Heart right ventricle (tissue), 16 donors: ENCODE measurements at regions not wholly inside any gene's neighbourhood (a gene's known extent, or its start where the extent isn't known, plus 50 kb on each side); places are given as distances from the start of the nearest gene placed in this dataset.
A peak's percentile ranks its signal among the peaks of the same experiment; 100 is the strongest.

Experiments
- ATAC-seq, 8 donors: fragments of 200-7000 bp; cut with Tn5 transposase; one replicate each; pipeline ENCODE4 v1.9.1; 2020; ENCODE audit warnings: mild to moderate bottlenecking in 8 of 8, moderate library complexity in 8 of 8, moderate number of reproducible peaks in 1 of 8
- DNase-seq, 2 donors: peaks; one replicate each; pipeline ENCODE4 v3.0.0-alpha.2; 2020
- H3K27ac ChIP-seq, 10 donors: fragments of 200-600 bp; sonication (generic) in 2 of 10; one replicate each; pipeline versions ENCODE4 v1.5.0 to v1.8.0; 2020 to 2022; ENCODE audit warnings: mild to moderate bottlenecking in 3 of 10
- H3K27me3 ChIP-seq, 7 donors: fragments of 200-600 bp; one replicate each; pipeline ENCODE4 v1.8.0; 2021 to 2022; ENCODE audit warnings: mild to moderate bottlenecking in 2 of 7
- H3K36me3 ChIP-seq, 9 donors: fragments of 200-600 bp; sonication (generic) in 1 of 9; one replicate each; pipeline versions ENCODE4 v1.5.0 to v1.8.0; 2020 to 2022; ENCODE audit warnings: mild to moderate bottlenecking in 2 of 9
- H3K4me1 ChIP-seq, 9 donors: fragments of 200-600 bp; sonication (generic) in 1 of 9; one replicate each; pipeline versions ENCODE4 v1.5.0 to v1.8.0; 2020 to 2022; ENCODE audit warnings: mild to moderate bottlenecking in 4 of 9
- H3K4me3 ChIP-seq, 10 donors: fragments of 200-600 bp; sonication (generic) in 2 of 10; one replicate each; pipeline versions ENCODE4 v1.5.0 to v1.8.0; 2020 to 2022; ENCODE audit warnings: mild to moderate bottlenecking in 7 of 10, moderate library complexity in 2 of 10
- H3K9me3 ChIP-seq, 11 donors: fragments of 200-600 bp in 10 of 11; sonication (generic) in 2 of 11; one replicate each; pipeline versions ENCODE4 v1.5.0 to v1.8.0; 2013 to 2022; ENCODE audit warnings: mild to moderate bottlenecking in 2 of 11, control low read depth in 1 of 11, moderate library complexity in 1 of 11
- WGBS, 2 donors: extraction: QIAGEN DNeasy Blood & Tissue Kit; methylation state at CpG; one replicate each; pipeline ENCODE4 v1.1.7; 2013; ENCODE audit warnings: inconsistent platforms in 1 of 2; 5-methylcytosine and 5-hydroxymethylcytosine counted together
- intact Hi-C, 10 donors: fragments of 100-400 bp; cut with DNase I; formaldehyde crosslinking; loops; one replicate each; pipeline versions ENCODE4 v1.11.1 to v1.14.2; 2022
- TF ChIP-seq, protein P1 (sequence below), 9 donors: fragments of 200-600 bp; sonication (generic) in 2 of 9; IDR thresholded peaks; one replicate each; pipeline versions ENCODE4 v1.5.0 to v1.8.0; 2021 to 2022; ENCODE audit warnings: antibody characterized with exemption in 9 of 9, mild to moderate bottlenecking in 5 of 9, moderate library complexity in 1 of 9
- donor health status: Arrhythmogenic right ventricular cardiomyopathy.
- donor health status: ischemic (EF 13 %, LVEDD 7.1; RV severe dilation, severe dysfunction).
- donor health status: healthy with polysubstance abuse.
- donor health status: DM: no; HTN: yes; CAD: no.
- donor health status: DM: no; HTN: no; CAD: no.
- donor health status: ischemic (EF 25% LVEDD 6.9; RV normal size, moderate dysfunction).
- donor health status: ischemic (EF 25% LVEDD 5.7; RV mildly dilated, moderate dysfunction).
- donor health status: healthy.
- donor health status: DM: yes; HTN: yes; CAD: no.
- donor health status: Ischemic cardiomyopathy.
- donor health status: ischemic (EF 35%, LVEDD 5.7; RV mildly dilated, moderate dysfunction).
- donor health status: nonischemic (EF 11% LVEDD 7.7; RV severe dilation, severe dysfunction).
- donor health status: DM: yes; HTN: yes; CAD: no.
- donor health status: PGD.
- donor health status: ischemic (EF 29% LVEDD 5.4; RV normal size, mild dysfunction).
- donor health status: nonischemic (EF 23%, LVEDD 6.1; RV moderate dilation, normal function).

DNA sequence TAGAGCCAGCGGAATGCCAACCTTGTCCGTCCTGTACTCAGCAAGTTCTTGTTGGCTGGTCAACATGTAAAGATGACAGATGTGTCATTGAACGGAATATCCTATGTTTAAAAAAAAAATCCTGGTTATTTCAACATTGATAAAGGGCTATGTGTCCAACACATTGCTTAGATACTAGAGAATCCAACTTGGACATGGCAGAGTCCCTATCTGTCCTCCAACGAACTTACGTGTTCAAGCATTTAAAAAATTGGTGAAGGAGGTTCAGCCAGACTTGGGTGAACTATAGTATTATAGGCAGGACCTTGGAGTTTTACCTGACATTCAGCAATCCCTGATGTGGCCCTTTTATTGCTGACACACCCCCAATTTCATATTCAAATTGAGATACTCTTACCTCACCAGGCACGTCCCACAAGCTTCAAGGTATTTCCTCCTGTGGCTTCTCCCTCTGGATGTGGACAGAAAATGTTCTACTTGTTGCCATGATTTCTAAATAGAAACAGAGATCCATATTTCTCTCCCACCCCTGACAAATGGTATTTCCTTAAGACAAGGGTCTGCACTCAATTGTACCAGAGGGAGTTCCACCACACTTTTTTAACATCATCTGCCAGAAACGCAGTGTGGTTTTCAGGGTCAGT is 207.7 kb upstream of the TPM1 start:
- Histone ChIP-seq H3K4me1 (peaks cover 0 to 38% (median 7%) of the 10 kb centered on the region in 9 donors), H3K36me3 (peaks cover 0 to 83% (median 11%) of the 10 kb centered on the region in 9 donors), H3K9me3 (no peaks in the 10 kb centered on the region), H3K27me3 (no peaks in the 10 kb centered on the region), H3K4me3 (peak overlapping the region in 1 of 10 donors; percentile 0), H3K27ac (peak overlapping the region in 8 of 10 donors; percentile 24 to 77 (median 66))
- 58 to 78% methylated on average over 7 of the region's 7 CpGs for WGBS, 2 donors
- TF ChIP-seq, protein P1, sequence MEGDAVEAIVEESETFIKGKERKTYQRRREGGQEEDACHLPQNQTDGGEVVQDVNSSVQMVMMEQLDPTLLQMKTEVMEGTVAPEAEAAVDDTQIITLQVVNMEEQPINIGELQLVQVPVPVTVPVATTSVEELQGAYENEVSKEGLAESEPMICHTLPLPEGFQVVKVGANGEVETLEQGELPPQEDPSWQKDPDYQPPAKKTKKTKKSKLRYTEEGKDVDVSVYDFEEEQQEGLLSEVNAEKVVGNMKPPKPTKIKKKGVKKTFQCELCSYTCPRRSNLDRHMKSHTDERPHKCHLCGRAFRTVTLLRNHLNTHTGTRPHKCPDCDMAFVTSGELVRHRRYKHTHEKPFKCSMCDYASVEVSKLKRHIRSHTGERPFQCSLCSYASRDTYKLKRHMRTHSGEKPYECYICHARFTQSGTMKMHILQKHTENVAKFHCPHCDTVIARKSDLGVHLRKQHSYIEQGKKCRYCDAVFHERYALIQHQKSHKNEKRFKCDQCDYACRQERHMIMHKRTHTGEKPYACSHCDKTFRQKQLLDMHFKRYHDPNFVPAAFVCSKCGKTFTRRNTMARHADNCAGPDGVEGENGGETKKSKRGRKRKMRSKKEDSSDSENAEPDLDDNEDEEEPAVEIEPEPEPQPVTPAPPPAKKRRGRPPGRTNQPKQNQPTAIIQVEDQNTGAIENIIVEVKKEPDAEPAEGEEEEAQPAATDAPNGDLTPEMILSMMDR (IDR thresholded peaks at IDR 0.05): no peak
- ATAC-seq (peak in 1 of 8 donors; percentile 48), DNase-seq (no peak)
- intact Hi-C loops: no loop called here

DNA sequence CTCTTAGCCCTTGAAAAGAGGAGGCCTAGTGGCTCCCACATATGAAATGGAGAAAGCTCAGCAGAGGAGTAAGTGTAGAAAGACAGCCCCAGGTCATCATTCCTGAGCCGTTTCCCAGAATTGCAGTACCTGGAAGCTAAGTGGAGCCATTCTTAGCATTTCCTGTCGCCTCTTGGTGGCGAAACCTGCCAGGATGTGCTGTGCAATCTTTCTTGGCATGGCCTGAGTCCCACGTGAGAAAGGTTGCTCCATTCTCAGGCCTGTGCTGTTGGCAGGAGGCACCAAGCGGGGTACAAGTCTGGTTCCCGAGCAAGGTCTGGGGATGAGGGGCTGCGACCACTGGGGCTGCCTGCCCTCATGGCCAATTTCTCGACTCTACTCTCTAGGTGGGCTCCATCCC is 207.2 kb upstream of the TPM1 start:
- Histone ChIP-seq H3K27ac (peak overlapping the region in 8 of 10 donors; percentile 43 to 77 (median 66)), H3K27me3 (no peaks in the 10 kb centered on the region), H3K36me3 (peaks cover 0 to 84% (median 12%) of the 10 kb centered on the region in 9 donors), H3K4me3 (peak overlapping the region in 1 of 10 donors; percentile 0), H3K4me1 (peaks cover 0 to 38% (median 7%) of the 10 kb centered on the region in 9 donors), H3K9me3 (no peaks in the 10 kb centered on the region)
- peak; percentile 41 to 69 for DNase-seq
- TF ChIP-seq, protein P1 (IDR thresholded peaks at IDR 0.05): no peak
- intact Hi-C loops: no loop called here
- 46 to 69% methylated on average over 8 of the region's 8 CpGs for WGBS, 2 donors
- ATAC-seq: peak; percentile 72 to 94 (median 86)

DNA sequence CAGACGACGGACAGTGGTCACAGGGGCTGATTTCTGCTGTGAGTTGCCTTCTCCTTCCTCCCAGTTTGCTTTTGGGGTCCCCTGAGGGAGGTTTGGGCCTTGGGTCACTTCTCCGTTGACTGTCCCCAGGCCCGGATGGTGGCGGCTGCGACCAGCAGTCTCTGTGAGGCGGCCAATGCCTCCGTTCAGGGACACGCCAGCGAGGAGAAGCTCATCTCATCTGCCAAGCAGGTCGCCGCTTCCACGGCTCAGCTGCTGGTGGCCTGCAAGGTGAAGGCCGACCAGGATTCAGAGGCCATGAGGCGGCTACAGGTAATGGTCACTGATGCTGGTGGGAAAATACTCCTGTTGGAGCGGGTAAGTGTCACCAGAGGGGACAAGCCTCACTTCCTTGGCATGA is 206.8 kb upstream of the TPM1 start:
- intact Hi-C loops: no loop called here
- peaks cover 0 to 38% (median 7%) of the 10 kb centered on the region in 9 donors for H3K4me1 ChIP-seq
- TF ChIP-seq, protein P1 (IDR thresholded peaks at IDR 0.05): no peak
- H3K27ac ChIP-seq: peak overlapping the region in 7 of 10 donors; percentile 43 to 77 (median 68)
- no peaks in the 10 kb centered on the region for H3K27me3 ChIP-seq
- no peak overlapping the region for H3K4me3 ChIP-seq
- no peaks in the 10 kb centered on the region for H3K9me3 ChIP-seq
- WGBS, 2 donors: 84 to 94% methylated on average over 16 of the region's 16 CpGs
- ATAC-seq (peak in 4 of 8 donors; percentile 4 to 14 (median 7)), DNase-seq (no peak)
- H3K36me3 ChIP-seq: peaks cover 0 to 88% (median 15%) of the 10 kb centered on the region in 9 donors

DNA sequence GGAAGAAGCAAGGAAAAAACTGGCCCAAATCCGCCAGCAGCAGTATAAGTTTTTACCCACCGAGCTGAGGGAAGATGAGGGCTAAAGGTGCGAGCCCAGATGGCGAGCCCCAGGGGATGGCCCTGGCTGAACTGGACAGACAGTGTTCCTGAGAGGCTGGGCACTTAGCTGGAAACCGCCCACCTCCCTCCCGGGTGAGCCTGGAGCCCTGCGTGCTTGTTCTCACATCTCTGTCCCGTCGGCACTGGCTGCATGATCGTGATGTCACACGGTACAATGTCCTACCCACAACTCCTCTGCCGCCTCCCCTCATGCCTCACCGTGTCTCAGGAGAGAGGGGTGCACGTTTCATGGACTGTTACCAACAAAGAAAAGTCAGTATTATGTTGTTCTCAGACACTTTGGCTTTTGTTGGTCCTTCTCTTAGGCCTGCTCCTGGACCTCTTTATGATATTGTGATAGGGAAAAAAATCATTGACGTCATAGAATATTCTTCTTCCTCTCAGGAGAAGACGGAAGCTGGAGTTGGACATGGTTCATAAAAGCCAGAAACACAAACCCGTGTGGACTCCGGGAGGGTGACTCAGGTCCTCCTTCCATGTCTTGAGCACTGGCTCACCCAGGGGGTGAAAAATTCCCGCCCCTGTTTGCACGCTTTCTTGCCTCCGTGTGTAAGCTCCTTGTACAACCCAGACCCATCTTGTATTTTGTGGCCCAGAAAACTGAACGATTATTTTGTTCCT is 201.8 kb upstream of the TPM1 start:
- H3K27me3 ChIP-seq: no peaks in the 10 kb centered on the region
- H3K9me3 ChIP-seq: no peaks in the 10 kb centered on the region
- TF ChIP-seq, protein P1 (IDR thresholded peaks at IDR 0.05): no peak
- H3K27ac ChIP-seq: peak overlapping the region in 8 of 10 donors; percentile 10 to 84 (median 76)
- no peak overlapping the region for H3K4me3 ChIP-seq
- no peak for DNase-seq
- peaks cover 0 to 54% (median 13%) of the 10 kb centered on the region in 9 donors for H3K4me1 ChIP-seq
- peak in 2 of 8 donors; percentile 20 to 22 for ATAC-seq
- peaks cover 0 to 72% (median 19%) of the 10 kb centered on the region in 9 donors for H3K36me3 ChIP-seq
- WGBS, 2 donors: 85 to 86% methylated on average over 22 of the region's 22 CpGs
- intact Hi-C loops: loop anchor here in 5 of 10 donors (5.0 to 10.0 kb wide), 4 partner anchors 56 to 254 kb away; no protein-coding TSS in a partner anchor
